ENCODE measurements at regions not wholly inside any gene's neighbourhood (a gene's known extent, or its start where the extent isn't known, plus 50 kb on each side); places are given as distances from the start of the nearest gene placed in this dataset.

DNA sequence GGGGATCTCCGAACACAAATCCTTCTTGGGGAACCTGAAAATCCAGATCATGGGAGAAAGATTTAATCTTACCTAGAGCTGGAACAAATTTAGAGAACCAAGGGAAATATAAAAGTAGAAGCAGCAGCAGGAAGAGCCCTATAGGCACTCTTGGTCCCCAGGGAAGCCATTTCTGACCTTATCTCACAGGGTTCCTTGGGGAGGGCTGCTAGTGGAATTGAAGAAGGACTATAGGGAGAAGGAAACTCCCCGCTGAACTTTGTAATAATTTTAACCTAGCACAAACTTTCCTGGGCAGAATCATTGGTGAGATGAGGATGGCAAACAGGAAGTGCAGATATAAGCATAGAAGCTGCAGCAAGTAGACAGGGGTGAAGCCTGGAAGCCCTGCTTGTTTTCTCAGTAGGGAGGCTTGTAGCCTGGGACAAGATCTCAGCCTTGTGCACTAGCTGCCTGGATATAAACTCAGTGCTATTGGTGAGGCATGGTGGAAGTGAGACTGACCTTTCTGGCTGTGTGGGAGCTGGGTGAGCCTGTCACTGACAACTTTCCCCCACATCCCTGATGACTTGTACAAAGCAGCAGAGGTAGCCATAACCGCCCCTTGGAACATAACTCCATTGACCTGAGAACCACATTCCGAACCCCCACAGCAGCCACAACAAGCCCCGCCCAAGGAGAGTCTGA, 343.0 kb upstream of the TGFBR2 start:
- DNase-seq (ENCODE audit: low spot score): no peak

DNA sequence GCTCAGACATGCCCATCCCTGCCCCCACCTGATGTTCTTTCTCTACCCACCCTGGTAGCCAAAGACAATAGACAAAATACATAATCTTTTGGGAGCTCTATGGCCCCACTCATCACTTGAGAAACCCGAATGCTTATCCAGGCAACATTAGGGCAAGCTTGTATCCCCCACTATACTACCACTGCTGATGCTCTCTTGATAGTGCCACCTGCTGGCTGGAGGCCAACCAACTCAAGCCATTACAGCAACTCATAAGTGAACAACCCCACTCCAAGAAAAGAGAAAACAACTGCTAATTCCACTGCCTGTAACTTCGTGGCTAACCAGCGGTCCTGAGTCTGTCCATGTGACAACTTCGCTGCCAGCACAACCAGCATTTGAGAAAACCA, 342.5 kb upstream of the TGFBR2 start:
- no peak for DNase-seq (ENCODE audit: low spot score)

DNA sequence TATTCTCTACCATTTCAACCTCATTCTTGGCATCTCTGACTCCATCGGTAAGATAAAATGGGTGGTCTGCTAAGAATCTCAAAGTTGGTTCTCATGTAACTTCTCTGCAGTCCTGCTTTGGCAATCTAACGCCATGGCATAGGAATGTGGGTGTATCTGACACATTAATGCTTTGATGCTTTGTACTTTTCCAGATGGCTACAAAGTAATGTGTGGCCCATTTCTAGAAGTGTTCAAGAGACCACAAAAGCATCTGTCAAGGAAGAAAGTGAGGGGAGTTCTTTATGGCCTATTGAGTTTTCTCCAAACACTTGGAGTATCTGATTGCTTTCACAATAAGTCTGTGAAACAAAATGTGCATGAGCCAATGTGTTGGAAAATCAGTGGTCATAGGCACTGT, 339.9 kb upstream of the TGFBR2 start:
- no peak for DNase-seq (ENCODE audit: low spot score)

- DNase-seq (ENCODE audit: low spot score): no peak
Measured at GRCh38 chr3:30268288-30268687, 338.1 kb upstream of the TGFBR2 start.

DNA sequence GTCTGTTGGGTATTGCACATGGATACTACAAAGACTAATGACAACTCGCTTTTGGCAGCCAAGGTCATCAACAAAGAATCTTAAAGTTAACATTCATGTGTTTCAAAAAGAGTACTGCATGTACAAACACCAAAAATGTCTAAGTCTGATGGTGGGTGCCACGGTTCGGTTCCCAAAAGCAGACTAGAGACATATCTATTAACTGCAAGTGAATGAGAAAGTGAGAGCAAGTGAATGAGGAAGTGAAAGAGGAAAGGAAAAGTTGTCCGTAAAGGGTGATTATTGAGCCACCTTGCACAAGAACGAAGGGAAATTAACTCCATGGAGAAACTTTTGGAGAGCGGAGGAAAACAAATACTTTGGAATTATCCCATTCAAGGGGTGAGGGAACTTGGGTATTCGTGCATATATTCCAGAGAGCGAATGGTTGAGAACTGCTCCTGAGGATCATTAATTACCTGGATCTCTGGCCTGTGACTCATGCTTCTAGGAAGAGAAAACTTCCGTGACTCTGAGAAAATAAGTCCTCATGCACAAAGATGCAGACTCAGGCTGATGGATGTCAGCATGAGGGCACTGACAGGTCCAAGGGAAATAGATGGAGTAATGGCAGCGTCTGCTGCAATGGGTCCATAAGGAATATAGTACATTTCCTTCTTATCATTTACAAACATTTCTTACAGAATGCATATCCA, 336.5 kb upstream of the TGFBR2 start:
- peak; percentile 42 for DNase-seq (ENCODE audit: low spot score)

DNA sequence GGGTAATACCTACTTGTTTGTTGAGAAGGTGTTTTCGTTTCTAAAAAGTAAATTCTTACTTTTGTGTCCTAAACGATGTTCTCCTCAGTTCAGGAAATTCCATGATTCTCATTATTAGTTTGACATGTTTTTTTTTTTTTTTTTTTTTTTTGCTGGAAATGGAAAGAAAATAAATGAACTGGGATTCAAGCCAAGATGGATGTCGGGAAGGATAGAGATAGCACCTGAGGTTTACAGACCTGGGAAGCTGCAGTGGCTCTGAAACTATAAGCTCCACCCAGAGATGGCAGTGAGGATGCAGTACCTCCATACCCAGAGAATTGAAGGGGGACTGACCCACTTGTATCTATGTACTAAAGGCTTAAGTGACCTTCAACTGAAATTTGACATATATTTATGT, 334.6 kb upstream of the TGFBR2 start:
- DNase-seq (ENCODE audit: low spot score): no peak

DNA sequence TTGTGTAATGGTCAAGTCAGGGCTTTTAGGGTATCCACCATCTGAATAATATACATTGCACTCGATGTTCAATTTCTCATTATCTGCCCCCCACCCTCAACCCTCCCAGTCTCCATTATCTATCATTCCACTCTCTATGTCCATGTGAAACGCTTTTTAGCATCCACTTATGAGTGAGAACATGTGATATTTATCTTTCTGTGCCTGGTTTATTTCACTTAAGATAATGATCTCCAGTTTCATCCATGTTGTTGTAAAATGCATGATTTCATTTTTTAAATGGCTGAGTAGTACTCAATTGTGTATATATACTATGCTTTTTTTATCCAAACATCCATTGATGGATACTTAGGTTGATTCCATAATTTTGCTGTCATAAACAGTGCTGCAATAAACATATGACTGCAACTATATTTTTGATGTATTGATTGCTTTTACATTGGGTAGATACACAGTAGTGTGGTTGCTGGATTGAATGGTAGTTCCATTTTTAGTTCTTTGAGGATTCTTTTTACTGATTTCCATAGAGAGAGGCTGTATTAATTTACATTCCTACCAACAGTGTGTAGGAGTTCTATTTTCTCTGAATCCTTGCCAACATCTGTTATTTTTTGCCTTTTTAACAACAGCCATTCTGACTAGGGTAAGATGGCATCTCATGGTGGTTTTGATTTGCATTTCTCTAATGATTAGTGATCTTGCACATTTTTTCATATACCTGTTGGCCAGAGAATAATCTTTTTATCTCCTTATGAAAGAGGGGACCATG, 332.9 kb upstream of the TGFBR2 start:
- no peak for DNase-seq (ENCODE audit: low spot score)

DNA sequence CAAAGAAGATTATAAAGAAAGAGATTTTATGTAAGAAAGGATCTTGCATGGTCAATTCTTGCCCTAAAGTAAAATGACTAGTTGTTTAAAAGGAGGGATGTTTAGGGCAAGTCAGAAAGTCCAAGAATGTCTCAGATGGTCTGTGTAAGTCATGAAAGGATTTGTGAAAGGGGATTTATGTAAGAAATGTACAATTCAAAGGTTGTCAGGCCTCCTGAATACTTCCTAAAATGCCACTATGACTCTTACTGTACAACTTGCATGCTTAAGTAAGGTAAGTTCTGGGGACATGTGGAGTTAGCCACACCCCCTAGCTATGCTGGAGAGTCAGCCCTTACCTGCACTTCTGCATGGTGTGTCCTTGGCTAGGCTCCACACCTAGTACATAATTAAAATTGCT, 328.9 kb upstream of the TGFBR2 start:
- DNase-seq (ENCODE audit: low spot score): no peak

DNA sequence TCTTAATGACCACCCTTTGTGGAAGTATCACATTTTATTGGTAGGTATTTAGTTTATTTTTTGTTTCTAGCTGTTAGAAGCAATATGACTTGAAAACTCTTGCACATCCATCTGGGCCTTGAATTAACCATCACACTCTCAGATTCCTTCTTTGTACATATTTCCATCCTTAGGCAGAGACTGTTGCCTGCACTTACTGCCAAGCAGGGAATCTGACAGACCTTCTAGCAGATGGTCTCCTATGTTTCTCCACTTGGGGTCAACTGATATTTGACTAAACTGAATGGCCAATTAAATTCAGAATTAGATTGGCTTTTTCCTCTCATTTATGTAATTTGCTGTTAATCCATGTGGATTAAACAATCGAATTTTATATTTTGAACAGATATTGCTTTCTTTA, 324.9 kb upstream of the TGFBR2 start:
- no peak for DNase-seq (ENCODE audit: low spot score)

- no peak for DNase-seq (ENCODE audit: low spot score)
Measured at GRCh38 chr3:30282154-30282696, 324.2 kb upstream of the TGFBR2 start.

GRCh38 chr3:30285188-30286006, 321.0 kb upstream of the TGFBR2 start:
- DNase-seq (ENCODE audit: low spot score): no peak

DNA sequence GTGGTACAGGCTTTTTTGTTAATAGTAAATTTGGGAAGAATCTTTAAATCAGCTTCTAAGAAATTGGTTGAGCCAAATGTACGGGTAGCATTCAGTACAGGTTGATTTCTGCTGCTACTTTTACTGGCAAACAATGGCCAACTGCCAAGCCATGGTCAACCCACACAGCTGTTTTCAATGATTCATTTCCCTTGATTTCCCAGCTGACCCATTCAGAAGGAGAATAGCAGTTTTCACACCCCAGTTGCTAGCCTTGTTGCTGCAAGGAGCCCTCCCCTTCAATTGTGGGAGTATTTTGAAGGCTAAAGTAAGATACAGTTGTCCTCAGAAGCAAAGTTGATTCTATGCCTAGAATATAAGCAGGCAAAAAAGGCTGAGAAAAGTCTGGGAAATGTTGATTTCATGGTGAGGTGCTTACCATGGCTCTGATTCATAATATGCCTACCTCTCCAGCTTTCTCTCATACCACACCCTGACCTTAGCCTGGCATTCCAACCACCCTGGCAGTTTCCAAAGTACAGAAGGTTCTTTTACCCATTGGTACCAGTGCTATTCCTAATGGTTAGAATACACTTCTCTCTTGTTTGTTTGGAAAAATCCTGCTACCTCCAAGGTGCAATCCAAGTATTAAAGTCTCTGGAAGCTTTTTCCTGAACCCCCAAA, 320.3 kb upstream of the TGFBR2 start:
- peak; percentile 64 for DNase-seq (ENCODE audit: low spot score)

GRCh38 chr3:30286811-30287210, 319.6 kb upstream of the TGFBR2 start:
- DNase-seq (ENCODE audit: low spot score): no peak

DNA sequence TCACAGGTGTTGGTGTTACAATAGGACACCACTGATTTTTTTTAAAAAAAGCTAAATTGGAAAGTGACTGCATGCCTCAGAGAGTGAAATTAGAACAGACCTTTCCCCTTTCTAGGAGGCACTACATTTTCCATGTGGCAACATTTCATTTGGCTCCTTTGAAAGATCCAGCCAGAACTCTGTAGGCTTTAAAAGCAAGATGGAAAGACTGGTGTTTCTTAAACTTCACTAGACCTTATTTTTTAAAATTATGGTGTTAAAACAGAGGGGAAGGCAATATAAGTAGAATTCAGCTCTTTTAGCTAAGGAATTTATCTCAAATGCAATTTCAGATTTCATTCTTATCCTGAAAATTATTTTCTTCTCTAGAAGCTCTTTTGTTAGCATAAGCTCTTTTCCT, 317.6 kb upstream of the TGFBR2 start:
- DNase-seq (ENCODE audit: low spot score): no peak

DNA sequence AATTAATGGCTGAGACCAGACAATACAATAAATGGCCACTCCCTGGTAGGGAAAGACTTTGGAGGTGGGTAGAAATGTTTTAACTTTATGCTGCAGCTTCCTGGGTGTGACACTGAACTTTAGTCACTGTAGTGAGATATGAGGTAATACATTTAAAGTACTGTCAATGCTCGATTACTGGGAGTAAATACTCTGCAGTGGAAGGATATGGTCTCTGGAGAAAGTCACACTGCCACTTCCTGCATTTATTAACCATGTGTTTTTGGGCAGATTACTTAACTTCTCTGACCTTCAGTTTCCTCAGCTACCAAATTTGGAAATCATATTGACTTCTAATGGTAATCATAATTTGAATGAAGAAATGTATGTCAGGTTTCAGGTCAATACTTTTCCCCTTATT, 317.1 kb upstream of the TGFBR2 start:
- DNase-seq (ENCODE audit: low spot score): peak; percentile 22

- DNase-seq (ENCODE audit: low spot score): no peak
Measured at GRCh38 chr3:30289766-30290165, 316.6 kb upstream of the TGFBR2 start.

- no peak for DNase-seq (ENCODE audit: low spot score)
Measured at GRCh38 chr3:30290479-30290878, 315.9 kb upstream of the TGFBR2 start.

- no peak for DNase-seq (ENCODE audit: low spot score)
Measured at GRCh38 chr3:30292192-30292893, 314.1 kb upstream of the TGFBR2 start.

GRCh38 chr3:30293621-30294240, 312.7 kb upstream of the TGFBR2 start:
- no peak for DNase-seq (ENCODE audit: low spot score)

DNA sequence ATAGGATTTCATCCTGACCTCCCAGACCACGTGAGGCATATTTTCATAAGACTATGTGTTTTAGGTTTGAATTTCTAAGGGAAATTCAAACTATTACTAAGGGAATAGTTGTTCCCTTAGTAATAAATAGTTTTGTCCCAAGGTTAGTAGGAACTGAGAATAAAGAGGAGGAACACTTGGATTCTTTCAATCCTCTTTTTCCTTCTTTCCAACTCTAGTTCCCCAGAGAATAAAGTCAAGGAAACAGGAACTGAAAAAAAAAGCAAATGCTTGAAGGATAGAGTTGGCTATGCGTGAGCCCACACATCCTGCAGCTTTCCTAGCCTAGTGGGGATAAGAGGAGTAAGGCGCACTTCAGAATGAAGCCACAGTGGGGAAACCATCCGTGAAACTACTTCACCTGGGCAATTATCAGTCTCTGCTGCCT, 312.1 kb upstream of the TGFBR2 start:
- no peak for DNase-seq (ENCODE audit: low spot score)

All from HT-29 (cell line).